Parathyroid adenoma (tissue), 2 donors: ENCODE measurements at regions not wholly inside any gene's neighbourhood (a gene's known extent, or its start where the extent isn't known, plus 50 kb on each side); places are given as distances from the start of the nearest gene placed in this dataset.
"Not testable (repeated sequence)": the region's sequence is repeated elsewhere in the genome, so short reads cannot be mapped to it uniquely, and the experiment has no call there.

Experiments used
- H2AFZ ChIP-seq: fragments of 300-600 bp; sonication (generic); one replicate; pipeline ENCODE4 v1.7.0; 2017; ENCODE audit warnings: antibody characterized with exemption, mild to moderate bottlenecking
- H3K27ac ChIP-seq: fragments of 300-600 bp; sonication (generic); one replicate; pipeline ENCODE4 v1.7.0; 2017
- H3K27me3 ChIP-seq: fragments of 300-600 bp; sonication (generic); one replicate; pipeline ENCODE4 v1.7.0; 2017; ENCODE audit warnings: low read length; ENCODE audit not compliant: control insufficient read depth, insufficient read depth
- H3K36me3 ChIP-seq: fragments of 300-600 bp; sonication (generic); one replicate; pipeline ENCODE4 v1.7.0; 2017; ENCODE audit warnings: low read length; ENCODE audit not compliant: control insufficient read depth, insufficient read depth
- H3K4me1 ChIP-seq: fragments of 300-600 bp; sonication (generic); one replicate; pipeline ENCODE4 v1.7.0; 2017; ENCODE audit warnings: control low read depth
- H3K4me2 ChIP-seq: fragments of 300-600 bp; sonication (generic); one replicate; pipeline ENCODE4 v1.7.0; 2017; ENCODE audit warnings: low read length
- H3K4me3 ChIP-seq: fragments of 300-600 bp; sonication (generic); one replicate; pipeline ENCODE4 v1.7.0; 2017; ENCODE audit warnings: low read depth, low read length
- H3K79me2 ChIP-seq: fragments of 300-600 bp; sonication (generic); one replicate; pipeline ENCODE4 v1.7.0; 2017; ENCODE audit warnings: control low read depth
- H3K9ac ChIP-seq: fragments of 300-600 bp; sonication (generic); one replicate; pipeline ENCODE4 v1.7.0; 2017; ENCODE audit warnings: mild to moderate bottlenecking
- H3K9me3 ChIP-seq: fragments of 300-600 bp; sonication (generic); one replicate; pipeline ENCODE4 v1.7.0; 2017; ENCODE audit warnings: low read length; ENCODE audit not compliant: control insufficient read depth
- CTCF ChIP-seq: fragments of 300-600 bp; sonication (generic); IDR thresholded peaks from one replicate; pipeline ENCODE4 v1.7.0; 2017; ENCODE audit warnings: antibody characterized with exemption, mild to moderate bottlenecking
- donor health status: primary hyperparathyroidism.

DNA sequence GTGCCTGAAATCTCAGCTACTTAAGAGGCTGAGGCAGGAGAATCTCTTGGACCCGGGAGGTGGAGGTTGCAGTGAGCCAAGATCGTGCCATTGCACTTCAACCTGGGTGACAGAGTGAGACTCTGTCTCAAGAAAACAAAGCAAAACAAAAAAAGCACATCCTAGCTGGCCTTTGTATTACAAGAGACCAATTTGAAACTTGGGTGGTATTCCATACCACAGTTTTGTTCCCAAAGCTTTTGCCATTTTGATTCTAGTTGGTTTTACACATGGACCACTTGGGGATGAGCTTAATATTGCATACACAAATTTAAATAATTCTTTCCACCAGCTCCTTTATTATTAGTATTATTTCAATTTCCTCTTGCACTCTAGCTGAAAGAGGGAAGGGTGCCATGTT lies 276.9 kb upstream of the SLC16A7 start:
- H3K9me3 ChIP-seq, result no peaks in the 10 kb centered on the region
- no peaks in the 10 kb centered on the region for H3K4me1 ChIP-seq
- no peaks in the 10 kb centered on the region for H3K79me2 ChIP-seq
- H3K27me3 ChIP-seq, result no peaks in the 10 kb centered on the region
- no peak overlapping the region for H2AFZ ChIP-seq
- no peak overlapping the region for H3K27ac ChIP-seq
- no peaks in the 10 kb centered on the region for H3K36me3 ChIP-seq
- no peak for TF ChIP-seq CTCF
- H3K4me3 ChIP-seq, result no peak overlapping the region
- H3K4me2 ChIP-seq, result no peak overlapping the region
- no peak overlapping the region for H3K9ac ChIP-seq

DNA sequence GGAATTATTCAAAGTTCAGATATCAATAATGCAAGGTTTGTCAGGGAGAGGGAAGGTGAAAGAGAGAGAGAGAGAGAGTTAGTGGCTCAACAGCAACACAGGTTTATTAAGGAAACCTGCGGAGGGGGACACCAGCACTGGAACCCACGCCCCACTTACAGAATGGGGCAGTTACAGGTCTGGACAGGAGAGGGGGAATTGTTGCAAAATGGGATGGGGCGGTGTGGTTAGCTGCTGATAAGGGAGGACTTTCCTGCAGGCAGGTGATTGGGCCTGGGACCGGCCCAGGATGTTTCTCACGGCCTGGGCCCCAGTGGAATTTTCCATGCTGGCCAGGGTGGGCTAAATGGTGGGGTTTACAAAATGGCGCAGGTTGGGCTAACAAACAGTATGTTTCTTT lies 278.2 kb upstream of the SLC16A7 start:
- TF ChIP-seq CTCF, result no peak
- Histone ChIP-seq H3K79me2 (no peaks in the 10 kb centered on the region), H3K9me3 (no peaks in the 10 kb centered on the region), H3K9ac (no peak overlapping the region), H3K36me3 (no peaks in the 10 kb centered on the region), H3K4me3 (no peak overlapping the region), H3K4me1 (no peaks in the 10 kb centered on the region), H3K4me2 (no peak overlapping the region), H2AFZ (no peak overlapping the region), H3K27ac (no peak overlapping the region), H3K27me3 (no peaks in the 10 kb centered on the region)

DNA sequence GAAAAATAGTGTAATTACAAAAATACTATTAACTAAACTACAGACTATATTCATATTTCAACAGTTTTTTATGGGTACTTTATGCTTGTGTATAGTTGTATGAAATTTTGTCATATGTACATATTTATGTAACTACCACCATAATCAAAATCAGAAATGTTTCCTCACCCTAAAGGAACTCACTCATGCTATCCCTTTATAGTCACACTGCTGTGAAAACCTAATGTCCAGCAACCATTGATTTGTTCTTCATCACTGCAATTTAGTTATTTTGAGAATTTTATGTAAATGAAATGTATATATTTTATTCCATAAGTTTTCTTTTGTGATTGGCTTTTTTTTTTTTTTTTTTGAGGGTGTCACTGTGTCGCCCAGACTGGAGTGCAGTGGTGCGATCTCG lies 278.9 kb upstream of the SLC16A7 start:
- no peaks in the 10 kb centered on the region for H3K36me3 ChIP-seq
- no peaks in the 10 kb centered on the region for H3K9me3 ChIP-seq
- H3K27ac ChIP-seq, result no peak overlapping the region
- H3K27me3 ChIP-seq, result no peaks in the 10 kb centered on the region
- no peaks in the 10 kb centered on the region for H3K79me2 ChIP-seq
- H3K4me1 ChIP-seq, result no peaks in the 10 kb centered on the region
- TF ChIP-seq CTCF, result no peak
- no peak overlapping the region for H3K4me2 ChIP-seq
- no peak overlapping the region for H3K9ac ChIP-seq
- no peak overlapping the region for H3K4me3 ChIP-seq
- H2AFZ ChIP-seq, result no peak overlapping the region

DNA sequence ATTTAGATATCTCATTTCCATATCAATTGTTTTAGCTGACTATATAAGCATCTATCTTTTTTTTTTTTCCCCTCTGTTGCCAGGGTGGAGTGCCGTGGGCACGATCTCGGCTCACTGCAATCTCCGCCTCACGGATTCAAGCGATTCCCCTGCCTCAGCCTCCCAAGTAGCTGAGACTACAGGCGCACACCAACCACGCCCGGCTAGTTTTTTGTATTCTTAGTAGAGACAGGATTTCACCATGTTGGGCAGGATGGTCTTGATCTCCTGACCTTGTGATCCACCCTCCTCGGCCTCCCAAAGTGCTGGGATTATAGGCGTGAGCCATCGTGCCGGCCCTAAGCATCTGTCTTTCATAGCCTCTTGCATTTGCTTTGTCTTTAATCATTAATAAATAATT lies 279.5 kb upstream of the SLC16A7 start:
- not testable (repeated sequence) for H3K9ac ChIP-seq, H3K9me3 ChIP-seq, H3K27me3 ChIP-seq, H3K4me3 ChIP-seq, H3K4me1 ChIP-seq, H3K79me2 ChIP-seq, H3K27ac ChIP-seq, H3K4me2 ChIP-seq, H3K36me3 ChIP-seq, H2AFZ ChIP-seq

GRCh38 chr12:59314209-59314608 lies 281.6 kb upstream of the SLC16A7 start:
- Histone ChIP-seq H3K9me3 (peaks cover 3% of the 10 kb centered on the region), H3K9ac (no peak overlapping the region), H3K4me3 (no peak overlapping the region), H2AFZ (no peak overlapping the region), H3K27me3 (no peaks in the 10 kb centered on the region), H3K4me2 (no peak overlapping the region), H3K4me1 (no peaks in the 10 kb centered on the region), H3K36me3 (no peaks in the 10 kb centered on the region), H3K79me2 (no peaks in the 10 kb centered on the region), H3K27ac (no peak overlapping the region)
- no peak for TF ChIP-seq CTCF
